ENCODE measurements at regions not wholly inside any gene's neighbourhood (a gene's known extent, or its start where the extent isn't known, plus 50 kb on each side); places are given as distances from the start of the nearest gene placed in this dataset.

DNA sequence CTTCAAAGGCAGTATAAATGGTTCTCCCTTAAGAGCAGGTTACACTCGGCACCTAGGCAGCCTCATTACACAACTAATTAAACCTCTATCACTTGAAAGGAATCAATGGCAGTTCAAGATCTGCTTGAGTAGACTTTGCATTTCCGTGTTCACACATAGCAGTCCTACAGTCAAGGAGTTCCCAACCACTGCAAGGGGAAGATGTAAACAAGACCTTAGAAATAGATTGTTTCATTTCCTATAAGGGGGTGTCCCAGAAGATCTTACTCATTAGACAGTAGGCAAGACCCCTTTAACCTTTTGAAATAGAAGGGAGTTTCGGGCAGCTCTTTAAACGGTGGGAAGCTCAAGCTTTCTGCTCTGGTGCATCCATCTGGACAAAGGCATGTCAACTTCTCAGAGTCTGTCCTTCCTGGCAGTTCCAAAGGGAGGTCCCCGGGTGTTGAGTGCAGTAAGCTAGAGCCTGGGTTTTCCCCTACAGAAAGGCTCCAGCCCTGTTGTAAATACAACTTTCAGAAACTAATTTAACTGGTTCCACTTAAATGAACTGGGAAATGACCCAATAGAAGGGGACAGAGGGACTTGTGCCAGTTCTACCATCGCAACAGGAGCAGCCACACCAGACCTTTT, 150.8 kb downstream of the RBMX2 start:
- Histone ChIP-seq H2AFZ (ENCODE audit: low read length) (no peak overlapping the region), H3K4me1 (ENCODE audit: insufficient read depth, low read length, poor library complexity, severe bottlenecking) (no peaks in the 10 kb centered on the region), H3F3A (ENCODE audit: low read depth) (no peaks in the 10 kb centered on the region), H3K27me3 (ENCODE audit: insufficient read depth, low read length, poor library complexity, severe bottlenecking) (no peaks in the 10 kb centered on the region), H3K9me2 (replicated peaks; ENCODE audit: low read depth, low read length) (no peaks in the 10 kb centered on the region), H3K79me2 (ENCODE audit: insufficient read depth, low read length) (no peaks in the 10 kb centered on the region), H3K9me3 (ENCODE audit: insufficient read depth, low read depth, low read length) (no peaks in the 10 kb centered on the region), H4K20me1 (ENCODE audit: insufficient read depth, low read length, poor library complexity, severe bottlenecking) (no peaks in the 10 kb centered on the region), H3K9ac (ENCODE audit: low read depth, low read length, poor library complexity, severe bottlenecking) (no peak overlapping the region), H3K4me3 (ENCODE audit: low read length, poor library complexity, severe bottlenecking) (no peak overlapping the region), H3K36me3 (ENCODE audit: insufficient read depth, low read length) (no peaks in the 10 kb centered on the region), H3K4me2 (ENCODE audit: low read depth, low read length, poor library complexity, severe bottlenecking) (no peak overlapping the region)
- TF ChIP-seq EZH2phosphoT487 (IDR thresholded peaks at IDR 0.05; ENCODE audit: borderline replicate concordance): no peak

DNA sequence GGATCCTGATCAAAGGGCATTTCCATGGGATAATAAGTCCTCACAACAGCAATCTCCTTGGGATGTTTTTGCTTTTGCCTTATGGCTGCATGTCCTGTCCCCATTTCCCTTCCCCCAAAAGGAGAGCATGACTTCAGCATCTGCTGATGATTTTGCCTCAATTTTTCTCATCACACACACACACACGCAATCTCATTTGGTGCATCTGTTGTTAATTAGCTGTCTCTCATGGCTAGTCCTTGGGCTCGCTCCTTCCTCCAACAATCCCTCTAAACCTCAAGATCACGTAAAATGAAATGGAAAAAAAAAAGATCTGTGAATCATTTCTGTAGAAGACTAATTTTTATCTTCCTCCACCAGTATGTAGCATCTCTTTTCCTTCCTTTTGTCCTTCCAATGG, 153.6 kb downstream of the RBMX2 start:
- no peaks in the 10 kb centered on the region for H3K36me3 ChIP-seq (ENCODE audit: insufficient read depth, low read length)
- H3K4me2 ChIP-seq (ENCODE audit: low read depth, low read length, poor library complexity, severe bottlenecking): no peak overlapping the region
- no peaks in the 10 kb centered on the region for H3K27me3 ChIP-seq (ENCODE audit: insufficient read depth, low read length, poor library complexity, severe bottlenecking)
- H3K4me3 ChIP-seq (ENCODE audit: low read length, poor library complexity, severe bottlenecking): no peak overlapping the region
- no peak overlapping the region for H3K9ac ChIP-seq (ENCODE audit: low read depth, low read length, poor library complexity, severe bottlenecking)
- no peaks in the 10 kb centered on the region for H3K4me1 ChIP-seq (ENCODE audit: insufficient read depth, low read length, poor library complexity, severe bottlenecking)
- no peaks in the 10 kb centered on the region for H3K9me2 ChIP-seq (replicated peaks; ENCODE audit: low read depth, low read length)
- H3K9me3 ChIP-seq (ENCODE audit: insufficient read depth, low read depth, low read length): no peaks in the 10 kb centered on the region
- no peak for TF ChIP-seq EZH2phosphoT487 (IDR thresholded peaks at IDR 0.05; ENCODE audit: borderline replicate concordance)
- TF ChIP-seq, protein P1, sequence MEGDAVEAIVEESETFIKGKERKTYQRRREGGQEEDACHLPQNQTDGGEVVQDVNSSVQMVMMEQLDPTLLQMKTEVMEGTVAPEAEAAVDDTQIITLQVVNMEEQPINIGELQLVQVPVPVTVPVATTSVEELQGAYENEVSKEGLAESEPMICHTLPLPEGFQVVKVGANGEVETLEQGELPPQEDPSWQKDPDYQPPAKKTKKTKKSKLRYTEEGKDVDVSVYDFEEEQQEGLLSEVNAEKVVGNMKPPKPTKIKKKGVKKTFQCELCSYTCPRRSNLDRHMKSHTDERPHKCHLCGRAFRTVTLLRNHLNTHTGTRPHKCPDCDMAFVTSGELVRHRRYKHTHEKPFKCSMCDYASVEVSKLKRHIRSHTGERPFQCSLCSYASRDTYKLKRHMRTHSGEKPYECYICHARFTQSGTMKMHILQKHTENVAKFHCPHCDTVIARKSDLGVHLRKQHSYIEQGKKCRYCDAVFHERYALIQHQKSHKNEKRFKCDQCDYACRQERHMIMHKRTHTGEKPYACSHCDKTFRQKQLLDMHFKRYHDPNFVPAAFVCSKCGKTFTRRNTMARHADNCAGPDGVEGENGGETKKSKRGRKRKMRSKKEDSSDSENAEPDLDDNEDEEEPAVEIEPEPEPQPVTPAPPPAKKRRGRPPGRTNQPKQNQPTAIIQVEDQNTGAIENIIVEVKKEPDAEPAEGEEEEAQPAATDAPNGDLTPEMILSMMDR (conservative IDR thresholded peaks at IDR 0.05; ENCODE audit: low read length): no peak
- H2AFZ ChIP-seq (ENCODE audit: low read length): no peak overlapping the region
- H3F3A ChIP-seq (ENCODE audit: low read depth): no peaks in the 10 kb centered on the region
- H4K20me1 ChIP-seq (ENCODE audit: insufficient read depth, low read length, poor library complexity, severe bottlenecking): no peaks in the 10 kb centered on the region
- H3K79me2 ChIP-seq (ENCODE audit: insufficient read depth, low read length): no peaks in the 10 kb centered on the region

DNA sequence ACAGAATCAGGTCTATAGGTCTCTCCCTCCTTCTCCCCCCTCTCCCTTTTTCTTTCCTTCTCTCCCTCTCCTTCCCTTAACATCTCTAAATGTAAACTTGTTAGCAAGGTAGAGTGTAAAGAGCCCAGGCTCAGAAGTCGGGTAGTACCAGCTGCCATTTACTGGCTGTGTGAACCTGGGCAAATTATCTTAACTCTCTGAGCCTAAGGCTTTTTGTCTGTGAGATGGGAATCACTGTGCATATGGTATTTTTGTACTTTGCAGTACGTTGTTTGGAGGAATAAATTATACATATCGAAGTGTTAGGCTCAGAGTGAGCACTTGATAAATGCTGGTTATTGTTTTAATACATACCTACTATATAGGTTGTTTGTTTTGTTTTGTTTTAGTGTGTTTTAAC, 154.0 kb downstream of the RBMX2 start:
- Histone ChIP-seq H3K9me3 (ENCODE audit: insufficient read depth, low read depth, low read length) (no peaks in the 10 kb centered on the region), H4K20me1 (ENCODE audit: insufficient read depth, low read length, poor library complexity, severe bottlenecking) (no peaks in the 10 kb centered on the region), H3K9me2 (replicated peaks; ENCODE audit: low read depth, low read length) (no peaks in the 10 kb centered on the region), H3K79me2 (ENCODE audit: insufficient read depth, low read length) (no peaks in the 10 kb centered on the region), H3K27me3 (ENCODE audit: insufficient read depth, low read length, poor library complexity, severe bottlenecking) (no peaks in the 10 kb centered on the region), H3F3A (ENCODE audit: low read depth) (no peaks in the 10 kb centered on the region), H3K36me3 (ENCODE audit: insufficient read depth, low read length) (no peaks in the 10 kb centered on the region), H3K4me3 (ENCODE audit: low read length, poor library complexity, severe bottlenecking) (no peak overlapping the region), H2AFZ (ENCODE audit: low read length) (no peak overlapping the region), H3K4me2 (ENCODE audit: low read depth, low read length, poor library complexity, severe bottlenecking) (no peak overlapping the region), H3K4me1 (ENCODE audit: insufficient read depth, low read length, poor library complexity, severe bottlenecking) (no peaks in the 10 kb centered on the region), H3K9ac (ENCODE audit: low read depth, low read length, poor library complexity, severe bottlenecking) (no peak overlapping the region)
- no peak for TF ChIP-seq EZH2phosphoT487 (IDR thresholded peaks at IDR 0.05; ENCODE audit: borderline replicate concordance)
- TF ChIP-seq, protein P1 (conservative IDR thresholded peaks at IDR 0.05; ENCODE audit: low read length): no peak

DNA sequence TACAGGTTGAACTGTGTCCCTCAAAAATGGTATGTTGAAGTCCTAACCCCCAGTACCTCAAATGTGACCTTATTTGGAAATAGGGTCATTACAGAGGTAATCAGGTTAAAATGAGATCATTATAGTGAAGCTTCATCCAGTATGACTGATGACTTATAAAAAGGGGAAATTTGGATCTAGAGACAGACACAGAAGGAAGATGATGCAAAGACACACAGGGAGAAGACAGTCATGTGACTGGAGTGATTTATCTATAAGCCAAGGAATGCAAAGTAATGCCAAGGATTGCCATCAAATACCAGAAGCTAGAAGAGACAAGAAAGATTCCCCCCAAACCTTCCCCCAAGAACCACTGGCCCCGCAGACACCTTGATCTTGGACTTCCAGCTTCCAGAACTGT, 155.2 kb downstream of the RBMX2 start:
- no peak overlapping the region for H2AFZ ChIP-seq (ENCODE audit: low read length)
- H3K4me3 ChIP-seq (ENCODE audit: low read length, poor library complexity, severe bottlenecking): no peak overlapping the region
- H3F3A ChIP-seq (ENCODE audit: low read depth): no peaks in the 10 kb centered on the region
- no peaks in the 10 kb centered on the region for H3K4me1 ChIP-seq (ENCODE audit: insufficient read depth, low read length, poor library complexity, severe bottlenecking)
- H3K9me3 ChIP-seq (ENCODE audit: insufficient read depth, low read depth, low read length): no peaks in the 10 kb centered on the region
- no peaks in the 10 kb centered on the region for H3K36me3 ChIP-seq (ENCODE audit: insufficient read depth, low read length)
- no peaks in the 10 kb centered on the region for H3K27me3 ChIP-seq (ENCODE audit: insufficient read depth, low read length, poor library complexity, severe bottlenecking)
- no peaks in the 10 kb centered on the region for H3K79me2 ChIP-seq (ENCODE audit: insufficient read depth, low read length)
- H3K9me2 ChIP-seq (replicated peaks; ENCODE audit: low read depth, low read length): no peaks in the 10 kb centered on the region
- TF ChIP-seq, protein P1 (conservative IDR thresholded peaks at IDR 0.05; ENCODE audit: low read length): no peak
- TF ChIP-seq EZH2phosphoT487 (IDR thresholded peaks at IDR 0.05; ENCODE audit: borderline replicate concordance): no peak
- no peaks in the 10 kb centered on the region for H4K20me1 ChIP-seq (ENCODE audit: insufficient read depth, low read length, poor library complexity, severe bottlenecking)
- H3K4me2 ChIP-seq (ENCODE audit: low read depth, low read length, poor library complexity, severe bottlenecking): no peak overlapping the region
- no peak overlapping the region for H3K9ac ChIP-seq (ENCODE audit: low read depth, low read length, poor library complexity, severe bottlenecking)
